GM12878 (cell line): ENCODE measurements at regions not wholly inside any gene's neighbourhood (a gene's known extent, or its start where the extent isn't known, plus 50 kb on each side); places are given as distances from the start of the nearest gene placed in this dataset.

Experiments
- SMAD1 ChIP-seq: fragments of 450-650 bp; IDR thresholded peaks from 2 replicates; pipeline ENCODE4 v1.6.1; 2018; ENCODE audit warnings: mild to moderate bottlenecking, low read depth; ENCODE audit not compliant: partially characterized antibody
- TAF1 ChIP-seq: IDR thresholded peaks from 2 replicates; pipeline ENCODE4 v1.6.1; 2011; ENCODE audit warnings: mild to moderate bottlenecking, low read depth, low read length, borderline replicate concordance

DNA sequence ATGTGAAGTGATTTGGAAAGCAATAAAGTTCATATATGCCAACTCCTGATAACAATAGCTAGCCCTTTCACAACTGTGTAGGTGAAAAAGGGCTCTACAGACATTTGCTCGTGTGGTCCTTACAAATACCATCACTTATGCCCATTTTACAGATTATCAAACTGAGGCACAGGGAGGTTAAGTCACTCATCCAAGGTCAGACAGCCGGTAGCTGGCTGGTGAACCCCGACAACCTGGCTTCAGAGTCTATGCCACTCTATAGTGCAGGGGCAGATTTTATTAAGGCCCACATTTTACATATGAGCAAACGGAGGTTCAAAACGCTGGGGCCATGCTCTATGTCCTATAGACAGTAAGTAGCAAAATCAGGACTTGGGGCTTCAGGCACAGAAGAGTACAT, 280.5 kb downstream of the RRAGC start:
- no peak for TF ChIP-seq TAF1
- TF ChIP-seq SMAD1, result no peak
